ENCODE measurements at regions not wholly inside any gene's neighbourhood (a gene's known extent, or its start where the extent isn't known, plus 50 kb on each side); places are given as distances from the start of the nearest gene placed in this dataset.

DNA sequence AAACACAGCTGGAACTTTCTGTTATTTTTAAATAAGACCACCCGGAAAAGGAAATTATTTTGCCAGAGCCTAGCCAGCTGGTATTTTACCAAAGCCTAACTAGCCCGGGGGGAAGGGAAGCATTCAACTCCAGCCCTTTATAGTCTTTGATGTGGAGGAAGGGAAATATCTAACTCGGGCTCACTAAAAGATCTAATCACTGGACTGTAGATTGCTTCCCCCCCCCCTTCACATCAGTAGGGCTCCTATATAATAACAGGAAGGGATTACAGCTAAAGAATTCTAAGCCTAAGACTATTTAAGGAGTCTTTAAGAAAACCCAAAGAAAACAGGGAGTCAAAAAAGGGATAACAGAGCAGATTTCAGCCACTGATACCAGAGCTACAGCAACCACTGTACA is 431.1 kb downstream of the KCNH5 start:
- Histone ChIP-seq H3K27ac (no peak overlapping the region), H3K4me3 (no peak overlapping the region)
- no peak for DNase-seq (ENCODE audit: low spot score)
- TF ChIP-seq, protein P1, sequence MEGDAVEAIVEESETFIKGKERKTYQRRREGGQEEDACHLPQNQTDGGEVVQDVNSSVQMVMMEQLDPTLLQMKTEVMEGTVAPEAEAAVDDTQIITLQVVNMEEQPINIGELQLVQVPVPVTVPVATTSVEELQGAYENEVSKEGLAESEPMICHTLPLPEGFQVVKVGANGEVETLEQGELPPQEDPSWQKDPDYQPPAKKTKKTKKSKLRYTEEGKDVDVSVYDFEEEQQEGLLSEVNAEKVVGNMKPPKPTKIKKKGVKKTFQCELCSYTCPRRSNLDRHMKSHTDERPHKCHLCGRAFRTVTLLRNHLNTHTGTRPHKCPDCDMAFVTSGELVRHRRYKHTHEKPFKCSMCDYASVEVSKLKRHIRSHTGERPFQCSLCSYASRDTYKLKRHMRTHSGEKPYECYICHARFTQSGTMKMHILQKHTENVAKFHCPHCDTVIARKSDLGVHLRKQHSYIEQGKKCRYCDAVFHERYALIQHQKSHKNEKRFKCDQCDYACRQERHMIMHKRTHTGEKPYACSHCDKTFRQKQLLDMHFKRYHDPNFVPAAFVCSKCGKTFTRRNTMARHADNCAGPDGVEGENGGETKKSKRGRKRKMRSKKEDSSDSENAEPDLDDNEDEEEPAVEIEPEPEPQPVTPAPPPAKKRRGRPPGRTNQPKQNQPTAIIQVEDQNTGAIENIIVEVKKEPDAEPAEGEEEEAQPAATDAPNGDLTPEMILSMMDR (IDR thresholded peaks at IDR 0.05), result no peak

DNA sequence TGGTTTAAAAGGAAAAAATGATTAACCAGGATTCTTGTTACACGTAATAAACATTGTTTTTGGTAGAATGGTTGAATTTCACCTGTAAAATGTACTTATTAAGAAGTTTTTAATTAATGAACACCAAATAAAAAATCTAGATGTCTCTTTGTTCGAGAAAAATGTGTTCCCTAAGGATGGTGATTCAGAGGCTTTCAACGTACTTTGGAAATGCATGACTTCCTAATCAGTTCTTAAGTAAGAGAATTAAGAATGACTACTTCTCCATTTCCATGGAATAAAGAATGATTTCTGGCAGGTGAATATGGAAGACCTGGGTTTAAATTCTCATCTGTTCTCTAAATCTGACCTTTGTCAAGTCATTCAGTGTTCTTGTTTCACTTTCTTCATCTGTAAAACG is 428.6 kb downstream of the KCNH5 start:
- DNase-seq (ENCODE audit: low spot score), result no peak
- no peak overlapping the region for H3K27ac ChIP-seq
- H3K4me3 ChIP-seq, result no peak overlapping the region
- TF ChIP-seq, protein P1 (IDR thresholded peaks at IDR 0.05), result no peak

DNA sequence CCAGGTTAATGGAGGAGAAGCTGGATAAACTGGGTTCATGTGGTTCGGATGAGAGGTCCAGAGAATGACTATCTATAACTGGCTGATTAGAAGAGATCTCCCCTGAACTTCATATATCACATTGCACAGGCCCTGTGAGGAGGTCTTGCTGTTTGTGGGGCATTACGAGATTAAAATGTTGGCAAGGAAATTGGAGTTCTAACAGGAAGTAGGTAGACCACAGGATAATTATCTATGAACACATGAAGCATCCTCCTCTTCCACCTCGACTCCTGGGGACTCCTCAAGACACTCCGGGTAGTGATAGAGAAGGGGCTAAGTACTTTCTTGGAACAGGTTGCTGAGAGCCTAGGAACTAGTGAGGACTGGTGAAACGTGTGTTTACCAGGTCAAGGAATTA is 418.8 kb downstream of the KCNH5 start:
- no peak overlapping the region for H3K4me3 ChIP-seq
- TF ChIP-seq, protein P1 (IDR thresholded peaks at IDR 0.05), result no peak
- no peak for DNase-seq (ENCODE audit: low spot score)
- H3K27ac ChIP-seq, result no peak overlapping the region

DNA sequence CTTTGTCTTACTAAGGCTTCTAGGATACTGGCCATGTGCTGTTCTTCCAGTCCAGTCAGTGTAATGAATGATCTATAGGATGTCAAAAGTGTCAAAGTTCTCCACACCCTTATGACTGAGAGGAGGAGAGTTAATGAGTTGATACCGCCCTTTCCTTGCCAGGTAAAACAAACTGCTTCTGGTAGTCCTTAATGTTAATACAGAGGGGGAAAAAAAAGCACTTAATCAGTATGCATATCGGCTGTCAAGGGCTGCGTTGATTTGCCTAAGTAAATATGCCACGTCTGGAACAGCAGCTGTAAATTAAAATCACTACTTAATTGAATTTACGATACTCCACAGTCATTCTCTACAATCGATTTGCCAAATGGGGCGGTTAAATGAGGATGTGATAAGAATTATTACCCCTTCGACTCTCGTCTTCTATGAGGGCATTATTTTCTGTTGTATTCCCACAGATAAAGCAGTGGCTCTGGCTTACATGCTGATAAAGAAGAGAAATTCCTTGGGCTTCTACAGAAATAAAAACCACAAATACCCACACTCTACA is 416.0 kb downstream of the KCNH5 start:
- TF ChIP-seq, protein P1 (IDR thresholded peaks at IDR 0.05), result no peak
- no peak for DNase-seq (ENCODE audit: low spot score)
- H3K27ac ChIP-seq, result no peak overlapping the region
- H3K4me3 ChIP-seq, result no peak overlapping the region

DNA sequence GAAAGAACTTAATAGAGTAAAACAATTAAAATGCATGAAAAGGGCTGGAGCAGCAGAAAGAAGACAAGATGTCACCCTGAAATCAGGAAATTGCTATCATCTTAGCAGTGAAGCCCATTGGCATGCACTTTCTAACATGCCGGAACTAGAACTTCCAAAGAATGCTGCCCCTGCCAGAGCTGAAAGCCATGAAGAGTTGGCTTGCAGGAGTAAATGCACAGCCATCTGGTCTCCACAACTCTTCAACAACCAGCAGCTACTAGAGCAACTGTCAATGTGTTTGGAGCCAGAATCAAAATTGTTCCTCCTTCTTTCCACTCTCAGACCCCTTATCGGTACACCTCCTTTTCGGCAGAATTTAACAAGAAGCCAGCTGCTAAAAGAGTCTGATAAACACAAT is 414.1 kb downstream of the KCNH5 start:
- no peak overlapping the region for H3K4me3 ChIP-seq

DNA sequence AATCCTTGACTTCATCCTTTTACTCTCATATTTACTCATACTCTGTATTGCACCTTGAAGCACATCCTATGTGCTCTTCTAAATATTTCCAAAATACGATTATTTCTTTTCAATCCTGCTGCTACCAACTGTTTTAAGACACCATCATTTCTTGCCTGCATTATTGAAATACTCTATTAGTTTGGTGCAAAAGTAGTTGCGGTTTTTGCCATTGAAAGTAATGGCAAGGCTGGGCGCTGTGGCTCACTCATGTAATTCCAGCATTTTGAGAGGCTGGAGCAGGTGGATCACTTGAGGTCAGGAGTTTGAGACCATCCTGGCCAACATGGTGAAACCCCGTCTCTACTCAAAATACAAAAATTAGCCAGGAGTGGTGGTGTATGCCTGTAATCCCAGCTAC is 412.5 kb downstream of the KCNH5 start:
- TF ChIP-seq, protein P1 (IDR thresholded peaks at IDR 0.05), result no peak

More for the DNA sequence above, 414.1 kb downstream of the KCNH5 start:
- H3K27ac ChIP-seq, result no peak overlapping the region
- TF ChIP-seq, protein P1 (IDR thresholded peaks at IDR 0.05), result no peak
- no peak for DNase-seq (ENCODE audit: low spot score)

DNA sequence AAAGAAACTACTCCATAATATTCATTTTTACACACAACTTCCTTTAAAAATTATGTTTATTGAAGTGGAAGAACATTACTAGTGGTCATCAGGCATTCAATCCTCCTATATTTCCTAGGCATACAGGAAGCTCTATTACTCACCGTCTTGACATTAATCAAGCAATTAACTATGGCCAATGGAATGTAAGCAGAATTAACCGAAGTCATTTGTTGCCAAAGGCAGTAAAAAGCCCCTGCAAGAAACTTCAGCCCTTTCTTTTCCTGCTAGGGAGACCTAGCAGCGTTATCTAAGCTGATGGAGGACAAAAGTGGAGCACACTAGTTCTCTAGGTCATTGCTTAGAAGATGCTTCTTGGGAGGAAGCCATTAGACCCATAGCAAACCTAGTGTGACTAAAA is 399.6 kb downstream of the KCNH5 start:
- Histone ChIP-seq H3K27ac (no peak overlapping the region), H3K4me3 (no peak overlapping the region)
- TF ChIP-seq, protein P1 (IDR thresholded peaks at IDR 0.05), result no peak
- DNase-seq (ENCODE audit: low spot score), result no peak

More for the DNA sequence above, 412.5 kb downstream of the KCNH5 start:
- Histone ChIP-seq H3K27ac (no peak overlapping the region), H3K4me3 (no peak overlapping the region)
- DNase-seq (ENCODE audit: low spot score), result no peak
